Smooth muscle cell of the brain vasculature (primary cell): ENCODE measurements at regions not wholly inside any gene's neighbourhood (a gene's known extent, or its start where the extent isn't known, plus 50 kb on each side); places are given as distances from the start of the nearest gene placed in this dataset.

ENCODE experiments used
- DNase-seq: peaks from one replicate; pipeline ENCODE4 v3.0.0-alpha.2; 2012; ENCODE audit warnings: low read depth, low spot score

GRCh38 chr5:68161156-68161555 is 54.4 kb upstream of the PIK3R1 start:
- no peak for DNase-seq

- no peak for DNase-seq
Observed at GRCh38 chr5:68159224-68159951, 56.2 kb upstream of the PIK3R1 start.

GRCh38 chr5:68155940-68156339 is 59.6 kb upstream of the PIK3R1 start:
- DNase-seq: no peak

GRCh38 chr5:68154119-68154857 is 61.3 kb upstream of the PIK3R1 start:
- no peak for DNase-seq

DNA sequence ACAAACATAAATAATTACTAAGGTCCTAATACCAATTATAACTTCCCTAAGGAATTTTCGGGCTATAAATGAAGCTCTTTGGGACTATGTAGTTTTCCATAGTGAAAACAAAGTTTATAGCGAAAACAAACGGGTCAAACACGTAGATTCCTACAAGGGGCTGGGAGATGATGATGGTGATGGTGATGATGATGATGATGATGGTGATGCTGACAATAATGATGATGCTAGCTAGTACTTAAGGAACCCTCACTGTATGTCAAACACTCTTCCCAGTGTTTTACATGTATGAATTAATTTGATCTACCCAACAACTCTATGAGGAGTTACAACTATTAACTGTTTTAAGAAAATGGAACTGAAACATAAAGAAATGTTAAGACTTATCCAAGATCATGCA is 63.7 kb upstream of the PIK3R1 start:
- DNase-seq: no peak

DNA sequence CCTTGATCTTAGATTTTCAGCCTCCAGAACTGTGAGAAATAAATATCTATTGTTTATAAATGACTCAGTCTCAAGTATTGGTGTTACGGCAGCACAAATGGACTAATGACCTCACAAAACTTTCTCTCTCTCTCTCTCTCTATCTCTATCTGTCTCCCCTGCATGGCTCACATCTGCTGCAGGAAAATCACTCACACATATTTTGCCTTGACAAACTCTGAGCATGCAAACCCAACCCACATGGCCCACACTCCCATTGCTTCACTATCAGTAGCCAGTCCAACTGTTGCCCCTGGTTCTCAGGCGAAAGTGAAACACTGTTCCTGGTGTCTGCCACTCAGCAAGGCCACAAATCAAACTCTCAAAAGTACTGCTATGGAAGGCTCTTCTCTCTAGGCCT is 66.4 kb upstream of the PIK3R1 start:
- DNase-seq: no peak

- DNase-seq: no peak
Observed at GRCh38 chr5:68148096-68148495, 67.5 kb upstream of the PIK3R1 start.

GRCh38 chr5:68147659-68148058 is 67.9 kb upstream of the PIK3R1 start:
- no peak for DNase-seq

- no peak for DNase-seq
Observed at GRCh38 chr5:68141494-68141893, 74.1 kb upstream of the PIK3R1 start.

- no peak for DNase-seq
Observed at GRCh38 chr5:68140763-68141162, 74.8 kb upstream of the PIK3R1 start.

DNA sequence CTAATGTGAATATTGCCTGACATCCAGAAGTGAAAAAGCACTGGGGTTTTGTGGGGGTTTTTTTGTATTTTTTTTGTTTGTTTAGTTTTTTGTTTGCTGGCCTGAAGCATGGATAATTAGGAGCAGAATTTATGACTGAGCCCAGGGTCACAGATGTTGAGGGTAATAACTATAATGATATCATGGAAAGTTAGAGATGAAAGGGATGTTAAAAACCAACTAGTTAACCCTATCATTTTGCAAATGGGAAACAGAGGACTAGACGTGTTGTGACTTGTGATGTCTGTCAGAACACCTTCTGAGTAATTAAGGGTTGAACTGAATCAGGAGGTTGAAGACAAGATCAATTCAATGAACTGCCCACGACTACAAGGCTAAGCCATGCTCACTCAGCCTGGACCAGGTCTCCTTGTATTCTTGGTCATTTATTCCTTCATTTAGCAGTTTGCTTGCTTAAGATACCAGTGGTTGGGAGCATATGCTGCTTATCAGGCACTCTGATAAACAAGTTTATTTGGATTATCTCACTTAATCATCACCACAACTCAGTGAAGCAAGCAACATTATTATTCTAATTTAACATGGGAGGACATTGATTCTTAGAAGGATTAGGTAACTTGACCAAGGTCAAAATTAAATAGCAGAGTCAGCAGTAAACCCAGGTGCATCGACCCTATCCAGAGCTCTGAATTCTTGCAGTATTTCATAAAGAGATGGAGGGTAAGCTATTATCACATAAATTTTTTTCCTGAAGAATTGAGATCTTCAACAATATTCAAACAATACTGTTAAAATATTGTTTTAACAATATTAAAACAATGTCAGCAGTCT is 75.7 kb upstream of the PIK3R1 start:
- no peak for DNase-seq

- DNase-seq: no peak
Observed at GRCh38 chr5:68137511-68138140, 77.9 kb upstream of the PIK3R1 start.

DNA sequence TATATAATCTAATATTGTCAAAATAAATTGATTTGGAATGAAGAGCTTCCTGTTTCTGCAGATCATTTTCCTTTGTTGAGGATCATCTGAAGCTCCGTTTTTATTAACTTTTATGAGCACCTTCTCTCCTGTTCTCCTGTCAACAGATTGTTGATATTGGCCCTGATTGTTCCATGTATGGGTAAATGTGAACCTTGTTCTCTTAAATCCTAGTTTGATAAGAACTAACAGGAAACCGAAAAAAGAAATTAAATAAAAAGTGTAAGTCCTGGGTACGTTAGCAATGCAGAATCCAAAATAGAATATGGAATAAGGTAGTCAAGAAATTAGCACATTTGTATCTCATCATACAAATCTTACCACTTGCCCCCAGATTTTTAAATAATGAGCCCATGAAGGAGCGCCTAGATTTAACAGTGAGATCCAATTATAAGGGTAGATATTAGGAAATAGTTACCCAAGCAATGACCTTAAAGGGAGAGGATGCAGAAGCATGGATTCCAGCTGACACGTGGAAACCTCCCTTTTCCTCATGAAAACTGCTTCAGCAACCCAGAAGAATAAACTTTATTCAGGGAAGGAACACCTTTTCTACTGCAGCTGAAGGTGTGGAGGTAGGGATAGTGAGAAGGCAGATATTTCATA is 80.8 kb upstream of the PIK3R1 start:
- DNase-seq: no peak

- DNase-seq: no peak
Observed at GRCh38 chr5:68134033-68134668, 81.4 kb upstream of the PIK3R1 start.

DNA sequence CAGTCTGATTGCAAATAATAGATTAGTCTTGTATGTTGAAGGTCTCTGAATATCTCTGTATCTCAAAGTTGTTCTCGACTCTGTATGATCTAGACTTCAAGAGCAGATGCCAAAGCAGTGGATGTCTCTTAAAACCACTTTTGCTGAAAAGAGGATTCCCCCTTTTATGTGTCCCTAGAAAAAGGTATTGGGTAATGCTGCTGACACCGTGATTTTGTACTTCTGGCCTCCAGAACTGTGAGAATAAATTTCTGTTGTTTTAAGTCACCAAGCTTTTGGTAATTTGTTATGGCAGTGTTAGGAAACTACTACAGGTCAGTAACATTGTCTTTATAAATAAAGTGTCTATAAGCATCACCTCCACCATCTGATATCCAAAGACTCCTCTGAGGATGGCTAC is 85.3 kb upstream of the PIK3R1 start:
- DNase-seq: no peak

DNA sequence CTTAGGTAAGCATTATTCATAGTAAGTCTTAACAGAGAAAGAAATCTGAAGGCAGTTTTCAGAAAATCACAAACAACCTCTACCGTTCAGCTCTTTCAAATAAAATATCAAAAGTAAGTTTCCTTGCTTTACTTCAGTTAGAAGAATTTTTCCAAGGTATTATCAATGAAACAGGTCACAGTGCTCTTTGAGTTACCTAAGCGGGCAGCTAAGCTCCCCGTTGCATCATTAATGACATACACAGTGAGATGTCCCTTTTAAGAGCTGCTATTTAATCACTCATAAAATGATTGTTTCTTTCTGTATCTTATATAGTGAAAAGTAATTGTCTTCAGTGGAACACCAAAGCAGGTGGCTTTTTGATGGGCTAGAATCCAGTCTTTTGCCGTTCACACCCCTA is 86.2 kb upstream of the PIK3R1 start:
- DNase-seq: no peak

GRCh38 chr5:68126886-68127285 is 88.7 kb upstream of the PIK3R1 start:
- no peak for DNase-seq

GRCh38 chr5:68122439-68123328 is 92.9 kb upstream of the PIK3R1 start:
- DNase-seq: no peak

DNA sequence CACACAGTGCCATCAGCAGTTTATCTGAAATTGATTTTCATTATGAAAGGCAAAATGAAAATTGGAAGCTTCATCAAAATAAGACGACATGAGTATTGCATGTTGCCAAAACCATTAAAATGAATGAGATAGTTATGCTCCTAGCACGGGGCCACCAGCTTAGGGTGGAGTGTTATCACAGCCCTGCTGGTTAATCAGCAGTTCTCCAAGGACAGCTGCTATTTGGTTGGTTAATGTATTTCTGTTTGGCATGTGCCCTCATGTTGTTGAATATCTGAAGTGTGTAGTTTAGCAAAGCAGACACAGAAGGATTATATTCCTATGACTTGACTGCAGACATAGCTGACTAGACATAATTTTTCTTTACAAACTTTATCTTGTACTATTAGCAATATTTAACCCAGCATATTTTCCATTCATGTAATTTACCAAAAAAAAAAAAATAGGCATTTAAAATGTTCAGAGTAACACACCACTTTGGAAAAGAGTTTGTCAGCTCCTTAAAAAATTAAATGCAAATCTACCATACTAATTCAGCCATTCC is 98.6 kb upstream of the PIK3R1 start:
- DNase-seq: no peak

DNA sequence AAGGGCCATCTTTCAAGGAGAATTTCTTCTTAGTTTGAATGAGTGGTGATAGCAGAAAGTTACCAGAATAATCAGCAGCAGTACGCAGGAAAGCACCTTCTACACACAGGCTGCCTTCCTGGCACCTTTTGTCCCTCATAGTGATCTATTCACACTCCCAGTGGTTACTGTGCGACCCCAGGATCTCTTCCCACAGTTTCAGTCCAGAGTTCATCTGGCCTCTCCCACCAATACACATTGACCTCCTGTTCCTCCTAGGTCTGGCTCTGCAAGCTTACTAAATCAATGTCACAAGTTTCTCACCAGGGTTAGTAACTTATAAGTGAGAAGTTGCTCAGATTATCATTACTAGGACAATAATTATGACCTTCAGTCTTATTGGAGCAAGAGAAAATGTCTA is 99.1 kb upstream of the PIK3R1 start:
- DNase-seq: no peak
